HG03139 (cell line): ENCODE measurements at regions not wholly inside any gene's neighbourhood (a gene's known extent, or its start where the extent isn't known, plus 50 kb on each side); places are given as distances from the start of the nearest gene placed in this dataset.
"Not testable (repeated sequence)": the region's sequence is repeated elsewhere in the genome, so short reads cannot be mapped to it uniquely, and the experiment has no call there.

ENCODE experiments used
- ATAC-seq: cut with Tn5 transposase; IDR thresholded peaks from one replicate; pipeline ENCODE4 v1.9.1; 2021; ENCODE audit not compliant: unreplicated experiment

DNA sequence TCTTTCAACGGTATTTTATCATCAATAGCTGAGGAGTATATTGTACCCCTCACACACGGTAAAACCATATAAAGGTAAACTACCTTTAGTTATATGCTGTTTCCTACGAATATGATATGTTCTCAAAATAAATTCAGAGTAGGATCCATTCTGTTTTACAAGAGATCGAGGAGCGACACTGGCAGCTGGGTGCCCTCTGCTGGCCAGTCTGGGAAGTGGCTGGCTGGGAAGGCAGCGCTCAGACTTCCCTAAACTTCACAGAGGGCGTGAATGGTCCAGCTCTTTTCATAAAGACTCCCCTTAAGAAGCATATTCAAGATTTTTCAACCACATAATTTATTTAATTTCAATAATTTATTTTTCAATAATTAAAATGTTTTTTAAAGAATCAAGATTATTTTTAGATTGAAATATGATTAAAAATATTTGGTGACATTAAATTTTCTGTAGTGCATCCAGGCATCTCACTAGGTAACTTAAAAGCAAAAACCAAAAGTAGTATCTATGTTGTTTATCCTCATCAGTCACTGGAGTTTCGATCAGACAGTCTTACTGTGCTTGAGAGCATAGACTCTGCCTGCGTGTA, 187.5 kb upstream of the PDE10A start:
- peak; percentile 87 for ATAC-seq

DNA sequence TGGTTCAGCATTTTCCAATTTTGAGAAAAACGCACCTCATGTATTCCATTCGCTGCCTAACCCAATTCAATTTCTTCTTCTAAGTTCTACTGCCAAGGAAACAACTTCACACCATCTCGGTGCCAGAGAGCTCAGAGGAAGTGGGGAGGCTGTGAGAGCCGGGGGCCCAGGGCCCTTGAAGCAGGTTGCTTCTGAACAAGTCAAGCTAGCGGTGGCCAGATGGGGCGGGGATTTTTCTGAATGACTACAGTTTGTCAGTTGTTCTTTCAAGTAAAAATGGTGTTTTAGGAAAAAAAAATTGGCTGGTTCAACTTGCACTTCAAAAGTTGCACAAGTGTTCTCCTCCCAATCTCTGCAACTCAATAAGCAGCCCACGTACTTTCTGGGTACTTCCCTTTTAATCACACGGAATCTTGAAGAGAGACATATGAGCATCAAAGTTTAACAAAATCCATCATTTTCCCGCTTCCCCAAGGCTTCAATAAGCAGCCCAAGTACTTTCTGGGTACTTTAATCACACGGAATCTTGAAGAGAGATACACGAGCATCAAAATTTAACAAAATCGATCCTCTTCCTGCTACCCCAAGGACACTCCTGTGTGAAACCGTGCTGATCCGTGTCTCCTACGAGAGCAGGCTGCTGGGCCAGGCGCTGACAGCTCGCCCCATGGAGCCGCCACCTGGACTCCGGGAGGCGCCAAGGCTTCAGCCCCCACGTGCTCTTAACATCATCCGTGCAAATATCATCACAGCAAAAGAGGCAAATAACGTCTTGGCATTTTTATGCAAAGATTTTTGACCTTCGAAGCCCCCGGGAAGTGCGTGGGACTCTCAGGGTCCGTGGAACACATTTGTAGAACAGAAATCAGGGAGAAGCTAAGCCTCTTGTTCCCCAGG, 186.7 kb upstream of the PDE10A start:
- no peak for ATAC-seq

DNA sequence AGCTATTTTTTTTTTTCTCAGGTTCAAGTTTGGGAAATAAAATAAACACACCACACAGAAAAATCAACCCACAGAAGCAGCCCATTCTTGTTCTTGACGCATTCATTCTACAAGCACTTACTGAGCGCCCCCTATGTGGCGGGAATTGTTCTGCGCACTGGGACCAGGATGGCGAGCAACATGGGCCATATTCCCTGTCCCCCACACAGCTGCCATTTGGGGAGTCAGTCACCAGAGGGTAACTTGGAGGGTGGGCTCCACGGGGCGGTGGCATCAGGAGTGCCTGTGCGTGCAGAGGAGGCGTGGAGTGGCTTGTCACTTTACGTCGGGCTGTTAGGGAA, 185.0 kb upstream of the PDE10A start:
- ATAC-seq, result no peak

DNA sequence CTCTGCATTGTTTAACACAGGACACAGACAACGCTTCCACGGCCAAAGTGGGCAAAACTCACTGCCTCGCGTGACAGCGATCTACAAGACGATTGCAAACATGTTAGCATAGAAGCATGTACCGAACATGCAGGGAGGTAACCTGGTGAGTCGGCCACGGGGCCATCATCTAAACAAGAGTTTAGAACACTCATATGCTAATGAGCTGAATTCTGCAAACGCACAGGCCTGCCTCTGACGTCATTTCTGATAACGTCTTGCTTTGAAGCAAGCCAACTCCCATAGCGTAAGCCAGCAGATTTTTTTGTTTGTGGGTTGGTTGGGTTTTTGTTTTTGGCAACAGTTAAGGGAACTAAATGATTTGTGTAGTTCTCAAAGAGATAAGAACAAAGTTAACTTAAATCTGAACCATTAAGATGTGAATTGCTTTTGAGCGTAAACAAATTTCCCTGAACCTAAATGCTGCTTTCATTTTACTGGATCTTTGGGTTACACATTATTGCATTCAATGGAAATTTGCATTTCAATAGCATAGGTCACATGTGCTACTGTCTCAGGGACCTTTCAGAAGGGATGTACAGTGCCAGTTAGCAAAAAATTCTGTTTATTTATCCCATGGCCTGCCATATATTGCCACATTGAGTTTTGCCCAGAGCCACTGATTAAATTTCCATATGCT, 184.5 kb upstream of the PDE10A start:
- no peak for ATAC-seq

DNA sequence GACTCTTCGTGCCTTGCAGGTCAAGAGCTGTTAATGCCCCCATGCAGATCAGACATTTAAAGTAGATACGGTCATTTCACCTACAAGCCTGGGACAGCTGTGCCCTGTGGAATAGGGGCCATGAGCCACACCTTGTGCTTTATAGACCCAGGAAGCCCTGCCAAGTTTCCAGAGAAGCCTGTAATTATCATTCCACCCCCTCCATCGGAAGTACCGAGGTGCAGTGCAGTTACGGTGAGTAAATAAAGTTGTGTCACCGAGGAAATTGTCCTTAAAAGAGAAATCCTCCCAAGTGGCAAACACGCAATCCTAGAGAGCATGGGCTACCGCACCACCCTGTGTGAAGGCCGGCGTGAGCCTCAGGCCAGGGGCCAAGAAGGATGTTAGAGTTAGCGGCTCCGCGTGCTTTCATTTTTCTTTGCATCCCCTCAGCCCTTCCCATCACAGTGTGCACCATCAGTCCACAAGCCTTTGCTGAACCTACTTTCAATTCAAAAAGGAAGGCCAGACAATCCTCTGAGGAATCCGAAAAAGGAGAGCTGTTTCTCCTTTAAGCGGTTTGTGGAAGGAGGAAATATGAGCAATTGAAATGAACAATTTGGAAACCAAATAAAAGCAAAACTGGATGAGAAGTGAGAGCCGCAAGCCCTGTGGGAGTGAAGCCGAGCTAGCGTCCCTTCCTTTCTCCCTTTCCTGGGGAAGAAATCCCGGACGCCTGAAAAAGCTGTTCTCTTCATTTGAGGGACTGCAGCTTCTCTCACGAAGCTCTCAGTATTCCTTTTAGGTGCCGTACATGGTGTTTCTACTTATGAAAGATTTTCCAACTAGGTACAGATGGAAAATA, 183.3 kb upstream of the PDE10A start:
- no peak for ATAC-seq

DNA sequence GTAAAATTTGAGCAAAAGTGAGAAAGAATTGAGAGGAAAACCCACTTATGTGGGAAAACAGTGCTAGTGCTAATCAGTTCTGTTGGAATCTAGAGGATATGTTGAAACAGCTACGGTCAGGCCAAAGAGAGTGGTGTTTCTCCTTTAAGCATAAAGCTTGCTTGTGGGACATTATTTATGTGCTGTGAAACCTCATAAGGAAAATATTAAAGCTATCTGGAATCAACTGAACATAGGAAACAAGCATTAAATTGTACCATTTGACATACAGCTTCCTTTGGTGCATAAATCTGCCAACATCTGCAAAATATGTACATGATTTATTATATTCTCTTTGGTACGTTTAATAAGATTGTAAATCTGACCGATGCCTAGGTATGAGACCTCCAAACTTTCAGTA, 182.5 kb upstream of the PDE10A start:
- no peak for ATAC-seq

DNA sequence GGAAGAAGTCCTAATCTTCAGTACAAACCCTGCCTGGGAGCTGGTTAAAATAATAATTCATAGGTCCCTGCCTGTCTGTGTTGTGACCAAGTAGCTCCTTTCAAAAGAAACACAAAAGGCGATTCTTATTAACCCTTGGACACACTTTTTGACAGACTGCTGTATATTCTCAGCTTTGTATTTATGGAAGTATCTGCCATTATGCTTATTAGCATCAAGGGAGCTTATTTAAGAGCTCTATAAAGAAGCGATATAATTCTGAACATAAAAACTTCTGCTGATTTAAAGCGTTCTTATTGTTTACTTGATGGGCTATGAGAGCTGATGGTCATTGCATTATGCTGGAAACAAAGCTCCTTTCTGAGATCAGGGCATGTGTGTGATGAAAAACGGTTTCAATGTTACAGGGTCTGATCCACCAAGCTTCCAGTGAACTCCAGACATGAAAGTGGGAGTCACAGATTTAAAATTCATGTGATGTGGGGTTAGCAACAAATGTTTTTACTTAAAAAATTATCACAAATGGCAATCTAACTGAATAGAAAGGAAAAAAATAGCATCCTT, 181.8 kb upstream of the PDE10A start:
- ATAC-seq, result no peak

DNA sequence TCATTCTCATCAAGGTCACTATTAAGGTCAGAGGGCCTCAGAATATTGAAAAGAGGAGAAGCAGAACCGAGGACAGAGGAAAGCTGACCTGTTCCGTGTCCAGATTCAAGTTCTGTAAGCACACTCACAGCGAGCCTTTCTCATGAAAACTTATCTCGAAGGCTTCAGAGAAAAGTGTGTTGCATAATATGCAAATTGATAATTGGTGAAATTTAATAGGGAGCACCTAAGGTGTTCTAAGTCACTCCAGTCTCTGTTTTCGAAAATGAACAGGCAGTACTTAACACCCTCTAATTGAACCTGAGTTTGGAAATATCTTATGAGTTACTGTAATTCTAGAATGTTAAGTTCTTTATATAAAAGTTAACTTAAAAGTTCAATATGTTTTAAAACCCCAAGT, 181.2 kb upstream of the PDE10A start:
- no peak for ATAC-seq

DNA sequence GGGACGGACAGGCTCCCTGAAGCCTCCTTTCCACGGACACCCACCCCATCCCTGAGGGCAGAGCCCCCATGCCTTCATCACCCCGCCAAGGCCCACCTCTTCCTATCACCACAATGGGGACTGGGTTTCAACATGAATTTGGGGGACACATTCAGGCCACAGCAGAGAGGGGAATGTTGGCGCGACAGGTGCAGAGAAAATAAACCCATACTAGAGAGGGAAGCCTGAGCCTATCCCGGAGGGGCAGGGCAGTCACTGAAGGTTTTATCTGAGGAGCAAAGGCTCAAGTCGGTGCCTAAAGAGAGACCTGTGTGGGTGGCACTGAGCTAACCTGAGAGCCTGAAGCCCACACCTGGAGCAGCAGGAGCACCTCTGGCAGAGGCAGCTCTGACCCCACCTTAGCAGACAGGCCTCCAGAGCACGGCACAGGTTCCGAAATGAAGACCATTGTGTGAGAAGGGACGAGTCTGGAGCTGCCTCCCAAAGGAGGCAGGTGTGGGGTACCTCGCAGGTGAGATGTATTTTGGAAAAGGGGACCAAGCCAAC, 180.6 kb upstream of the PDE10A start:
- no peak for ATAC-seq

DNA sequence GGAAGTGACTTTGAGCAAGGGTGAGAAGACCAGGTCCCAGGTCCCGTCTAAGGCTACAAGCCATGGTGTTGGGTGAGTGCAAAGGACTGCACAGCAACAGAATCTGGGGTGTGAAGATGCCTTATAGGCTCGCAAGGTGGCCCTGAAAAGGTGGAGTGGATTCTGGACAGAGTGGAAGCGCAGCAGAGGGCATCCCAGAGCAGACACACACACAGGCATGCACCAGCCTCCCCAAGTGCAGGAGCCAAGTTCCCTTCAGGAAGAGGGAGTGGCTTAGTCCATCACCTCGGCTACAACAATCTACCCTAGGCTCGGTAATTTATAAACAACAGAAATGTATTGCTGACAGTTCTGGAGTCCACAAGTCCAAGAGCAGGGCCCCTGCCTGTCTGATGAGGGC, 180.1 kb upstream of the PDE10A start:
- no peak for ATAC-seq

DNA sequence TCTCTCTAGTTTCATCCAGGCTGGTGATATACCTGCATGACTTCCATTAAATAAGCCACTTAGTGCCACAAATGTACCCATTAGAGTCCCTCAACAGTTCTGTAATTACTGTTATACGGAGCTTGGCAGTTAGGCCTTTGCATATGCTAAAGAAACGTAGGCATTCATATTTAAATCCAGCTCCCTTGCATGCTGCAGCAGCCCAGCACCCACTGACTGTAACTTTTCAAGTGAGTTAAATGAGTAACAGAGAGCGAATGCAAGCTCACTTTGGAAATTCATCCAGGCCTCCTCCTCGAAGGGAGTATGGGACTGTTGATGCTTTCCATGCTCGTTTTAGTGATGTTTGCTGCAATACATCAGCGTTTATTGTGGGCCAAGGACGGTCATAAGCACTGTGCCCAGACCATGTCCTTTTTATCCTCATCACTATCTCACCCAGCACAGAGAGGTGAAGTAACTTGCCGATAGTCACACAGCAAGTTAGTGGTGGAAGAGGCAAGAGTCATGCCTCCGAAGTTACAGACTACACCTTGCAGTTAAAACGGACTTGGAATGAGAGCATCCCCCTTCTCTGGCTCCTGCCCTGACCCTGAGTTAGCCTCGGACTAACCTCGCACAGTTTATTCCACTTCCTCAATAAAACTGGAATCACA, 179.4 kb upstream of the PDE10A start:
- ATAC-seq, result no peak

DNA sequence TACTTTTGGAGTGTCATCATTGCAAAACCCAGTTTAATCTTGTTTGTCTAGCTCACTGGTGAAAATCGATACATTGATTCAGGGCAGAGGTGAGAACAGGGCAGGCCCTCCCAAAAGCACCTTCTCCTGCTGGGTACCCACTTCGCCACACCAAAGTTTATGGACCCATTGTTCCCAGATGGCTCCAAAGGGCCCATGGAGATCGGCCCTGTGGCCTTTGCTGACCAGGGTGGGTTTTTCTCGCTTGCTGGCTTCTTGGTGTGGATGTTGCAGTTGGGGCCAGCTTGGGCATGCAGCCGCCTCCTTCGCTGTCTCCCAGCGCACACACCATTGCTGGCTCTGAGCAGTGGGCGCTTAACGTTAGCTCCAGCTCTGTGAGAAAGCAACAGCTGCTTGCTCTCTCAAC, 178.1 kb upstream of the PDE10A start:
- no peak for ATAC-seq

DNA sequence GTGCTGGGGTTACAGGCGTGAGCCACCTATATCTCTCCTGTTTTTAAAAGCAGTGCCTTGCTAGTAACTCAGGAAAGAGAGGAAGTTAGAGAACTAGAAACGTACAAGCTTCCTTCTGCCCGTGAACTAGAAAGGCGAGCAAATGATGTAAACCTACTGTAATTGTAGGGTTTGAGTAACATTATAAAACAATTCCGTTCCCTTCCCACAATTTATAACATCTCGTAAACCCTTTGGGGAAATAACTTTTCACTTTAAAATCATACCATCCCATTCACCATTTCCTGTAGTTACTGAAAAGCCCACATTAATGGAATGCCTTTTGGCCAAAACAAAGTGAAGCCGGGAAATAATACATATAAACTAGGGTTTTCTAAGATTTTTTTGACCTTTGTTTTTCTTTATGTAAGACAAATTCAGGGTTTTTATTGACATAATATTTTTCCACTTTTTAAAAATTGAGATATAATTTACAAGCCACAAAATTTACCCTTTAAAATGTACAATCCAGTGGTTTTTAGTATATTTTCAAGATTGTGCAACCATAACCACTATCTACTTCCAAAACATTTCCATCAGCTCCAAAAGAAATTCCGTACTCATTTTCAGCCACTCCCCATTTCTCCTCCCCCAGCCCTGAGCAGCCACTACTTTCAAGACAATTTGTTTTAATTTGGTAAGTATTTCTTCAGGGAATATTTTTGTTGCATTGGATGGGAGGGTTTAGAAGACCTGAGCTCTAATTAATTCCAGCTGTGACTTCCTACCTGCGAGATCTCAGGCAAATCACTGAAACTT, 175.1 kb upstream of the PDE10A start:
- ATAC-seq, result no peak

DNA sequence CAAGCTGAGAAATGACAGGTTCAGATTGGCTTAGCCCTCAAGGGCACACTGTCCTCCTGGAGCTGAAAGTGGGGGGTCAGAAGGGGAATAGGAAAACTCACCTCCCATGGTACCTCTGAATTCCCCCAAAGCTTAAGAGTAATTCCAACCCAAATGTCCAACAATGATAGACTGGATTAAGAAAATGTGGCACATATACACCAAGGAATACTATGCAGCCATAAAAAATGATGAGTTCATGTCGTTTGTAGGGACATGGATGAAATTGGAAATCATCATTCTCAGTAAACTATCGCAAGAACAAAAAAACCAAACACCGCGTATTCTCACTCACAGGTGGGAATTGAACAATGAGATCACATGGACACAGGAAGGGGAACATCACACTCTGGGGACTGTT, 173.6 kb upstream of the PDE10A start:
- not testable (repeated sequence) for ATAC-seq

DNA sequence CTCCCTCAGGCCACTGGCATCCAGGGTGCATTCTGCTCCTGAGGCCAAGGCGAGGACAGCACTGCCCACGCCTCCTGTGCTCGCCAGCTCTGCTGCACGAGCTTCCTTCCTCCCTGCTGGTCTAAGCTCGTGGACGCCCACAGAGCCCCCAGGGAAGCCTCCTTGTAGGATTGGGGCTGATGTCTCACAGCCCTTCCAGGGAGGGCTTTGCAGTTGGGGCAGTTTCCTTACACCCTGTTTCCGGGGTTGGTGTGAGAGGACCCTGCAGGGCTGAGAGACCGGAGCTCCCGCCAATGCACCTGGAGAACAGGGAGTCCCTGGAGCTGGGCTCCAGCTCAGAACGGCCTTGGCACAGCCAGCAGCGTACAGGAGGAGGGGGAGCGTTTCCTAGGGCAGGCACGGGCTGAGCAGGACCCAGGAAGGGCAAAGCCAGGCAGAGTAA, 172.4 kb upstream of the PDE10A start:
- ATAC-seq, result no peak

DNA sequence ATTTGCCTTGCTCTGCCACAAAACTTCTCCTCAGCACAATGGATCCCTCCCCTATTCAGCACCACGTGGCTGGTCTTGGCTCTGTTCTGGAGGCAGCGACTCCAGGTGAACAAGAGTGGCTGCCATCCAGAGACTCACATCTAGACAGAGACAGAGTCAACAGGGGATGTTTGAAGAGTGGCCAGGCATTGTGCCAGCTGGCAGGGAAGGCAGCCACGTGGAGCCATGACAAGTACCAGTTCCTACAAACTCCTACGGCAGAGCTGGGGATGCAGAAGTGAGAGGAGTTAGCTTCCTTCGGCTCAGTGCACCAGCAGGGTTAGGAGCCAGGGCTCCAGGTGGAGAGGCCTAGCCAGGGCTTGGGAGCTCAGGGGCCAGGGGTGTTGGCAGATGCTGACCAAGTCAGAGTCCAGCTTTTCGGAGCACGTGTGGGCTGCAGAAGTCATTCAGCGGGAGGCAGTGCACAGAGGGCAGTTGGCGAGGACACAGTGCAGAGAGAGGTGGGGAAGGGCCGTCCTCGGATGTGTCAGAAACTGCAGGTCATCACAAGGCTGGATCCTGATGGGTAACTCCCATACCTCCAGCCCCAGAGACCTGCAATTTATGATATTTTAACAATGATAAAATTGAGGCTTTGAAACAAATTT, 171.7 kb upstream of the PDE10A start:
- no peak for ATAC-seq

DNA sequence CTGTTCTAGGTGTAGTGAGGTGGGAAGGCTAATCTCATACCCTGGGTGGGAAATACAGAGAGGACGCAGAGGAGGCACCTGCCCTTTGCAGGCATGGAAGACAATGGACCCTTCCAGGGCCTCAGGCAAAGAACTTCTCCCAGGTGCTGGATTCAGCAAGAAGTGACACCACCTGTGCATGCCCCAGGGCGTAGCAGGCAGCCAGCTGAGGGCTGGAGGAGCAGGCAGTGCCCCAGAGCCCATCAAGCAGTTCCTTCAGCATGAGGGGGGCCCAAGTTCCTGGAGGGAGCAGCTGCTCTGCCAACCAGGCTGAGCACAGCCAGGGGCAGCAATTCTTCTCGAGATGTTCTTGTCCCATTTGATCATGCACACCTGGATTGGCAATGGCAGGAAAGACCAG, 170.3 kb upstream of the PDE10A start:
- no peak for ATAC-seq

DNA sequence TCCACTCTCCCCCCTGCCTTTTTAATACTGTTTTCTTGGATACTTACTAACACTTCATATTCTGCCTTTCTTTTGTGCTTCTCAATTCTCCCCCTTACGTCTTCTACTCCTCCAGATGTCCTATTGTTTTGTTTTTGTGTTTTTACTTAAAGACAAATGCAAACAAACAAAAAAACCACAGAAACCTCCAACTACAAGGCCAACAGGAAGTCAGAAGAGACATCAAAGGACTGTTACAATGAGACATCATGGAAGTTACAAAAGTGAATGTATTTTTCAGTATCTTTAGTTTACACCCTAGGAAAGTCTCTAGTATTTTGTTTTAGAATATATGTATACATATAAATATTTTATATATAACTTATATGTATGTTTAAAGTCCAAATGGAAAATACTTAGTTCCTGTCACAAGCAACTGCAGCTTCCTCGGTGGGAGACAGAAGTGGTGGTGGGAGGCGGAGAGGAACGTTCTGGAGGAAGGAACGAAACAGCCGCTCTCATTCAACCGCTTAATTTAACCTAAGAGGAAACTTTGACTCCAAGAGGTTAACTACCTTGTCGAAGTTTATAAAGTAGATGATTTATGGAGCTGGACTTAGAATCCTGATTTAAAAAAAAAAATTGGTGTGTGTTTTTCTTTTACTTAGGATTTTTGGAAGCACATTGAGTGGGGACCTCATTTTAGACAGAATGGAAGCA, 168.9 kb upstream of the PDE10A start:
- ATAC-seq, result no peak
